ENCODE measurements at regions not wholly inside any gene's neighbourhood (a gene's known extent, or its start where the extent isn't known, plus 50 kb on each side); places are given as distances from the start of the nearest gene placed in this dataset.

DNA sequence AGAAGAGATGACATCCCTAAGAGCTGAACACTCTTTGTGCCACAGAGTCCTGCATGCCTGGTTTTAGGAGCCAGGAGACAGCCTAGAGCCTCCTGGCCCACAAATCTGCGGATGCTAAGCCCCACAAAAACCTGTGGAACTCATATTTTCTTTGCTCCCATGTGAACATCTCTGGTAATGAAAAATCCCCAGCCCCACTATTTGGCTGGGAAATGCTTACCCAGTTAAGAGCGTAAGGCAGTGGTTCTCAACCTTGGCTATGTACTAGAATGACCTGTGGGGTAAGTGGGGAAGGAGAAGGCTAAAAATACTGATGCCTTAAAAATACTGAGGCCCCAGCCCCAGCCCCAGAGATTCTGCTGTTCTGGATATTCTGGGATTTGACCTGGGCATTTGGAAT is 208.1 kb downstream of the EN1 start:
- TF ChIP-seq SIX5 (IDR thresholded peaks at IDR 0.05; ENCODE audit: borderline replicate concordance in 1 of 2, insufficient read depth in 1 of 2, low read depth in 1 of 2, low read length in 2 of 2) (no peak), ZNF696 (CRISPR knock-in tag; conservative IDR thresholded peaks at IDR 0.05) (no peak), POLR2A (conservative IDR thresholded peaks at IDR 0.05) (no peak), ZNF146 (CRISPR knock-in tag; IDR thresholded peaks at IDR 0.05; ENCODE audit: unreplicated experiment) (no peak), AFF4 (CRISPR knock-in tag; IDR thresholded peaks at IDR 0.05) (no peak), POLR2AphosphoS5 (IDR thresholded peaks at IDR 0.05; ENCODE audit: control insufficient read depth, insufficient read depth, low read depth, low read length) (no peak), JUNB (CRISPR knock-in tag; conservative IDR thresholded peaks at IDR 0.05) (no peak), NFE2L1 (tag; IDR thresholded peaks at IDR 0.05; ENCODE audit: borderline replicate concordance, low read depth) (no peak), GABPA (tag; conservative IDR thresholded peaks at IDR 0.05; ENCODE audit: low read depth) (no peak)

All from K562 (cell line).